ENCODE measurements at regions not wholly inside any gene's neighbourhood (a gene's known extent, or its start where the extent isn't known, plus 50 kb on each side); places are given as distances from the start of the nearest gene placed in this dataset.

DNA sequence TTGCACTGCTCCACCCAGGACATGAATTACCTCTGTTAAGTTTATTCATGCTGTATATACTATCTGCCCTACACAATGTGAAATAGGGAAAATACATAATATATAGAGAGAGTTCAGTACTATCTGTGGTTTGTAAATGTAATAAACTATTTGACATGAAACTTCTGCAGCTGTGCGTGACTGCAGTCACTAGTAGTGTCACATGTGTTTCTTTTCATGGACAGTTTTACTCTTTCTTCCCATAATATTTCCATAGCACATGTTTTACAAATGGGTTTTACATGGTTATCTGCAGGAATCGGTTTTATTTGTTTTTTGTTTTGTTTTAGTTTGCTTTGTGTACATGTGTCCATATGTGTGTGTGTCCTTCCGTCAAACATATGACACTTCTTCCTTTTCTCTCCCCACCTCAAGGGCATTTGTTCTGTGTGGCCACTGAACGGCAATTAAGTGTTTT is 1644.1 kb upstream of the FLRT2 start:
- TF ChIP-seq REST (IDR thresholded peaks at IDR 0.05; ENCODE audit: insufficient replicate concordance, low read depth) = no peak
- TF ChIP-seq CTCF (IDR thresholded peaks at IDR 0.05; ENCODE audit: insufficient read depth, low read length) = no peak
- no peak for TF ChIP-seq POLR2AphosphoS5 (IDR thresholded peaks at IDR 0.05; ENCODE audit: low read depth)
